ENCODE measurements at regions not wholly inside any gene's neighbourhood (a gene's known extent, or its start where the extent isn't known, plus 50 kb on each side); places are given as distances from the start of the nearest gene placed in this dataset.

GRCh38 chr12:17215759-17216570 lies 610.0 kb upstream of the LMO3 start:
- peak in 2 of 6 donors; percentile 3 to 88 for DNase-seq (ENCODE audit: low read depth in 4 of 6, low spot score in 6 of 6)
- H3K4me1 ChIP-seq (ENCODE audit: control insufficient read depth, insufficient read depth, low read length), result no peaks in the 10 kb centered on the region
- H3K36me3 ChIP-seq (ENCODE audit: control insufficient read depth, insufficient read depth, low read length), result no peaks in the 10 kb centered on the region
- no peaks in the 10 kb centered on the region for H3K27me3 ChIP-seq (ENCODE audit: control insufficient read depth, insufficient read depth, low read length)
- H3K9me3 ChIP-seq (ENCODE audit: control insufficient read depth, insufficient read depth, low read length), result no peaks in the 10 kb centered on the region
- no peak overlapping the region for H3K4me3 ChIP-seq (ENCODE audit: low read depth, low read length)
- no peak overlapping the region for H3K27ac ChIP-seq (ENCODE audit: low read depth, low read length)
- 51% methylated on average over 3 of the region's 4 CpGs for WGBS (ENCODE audit: insufficient coverage)

GRCh38 chr12:17214929-17215328 lies 609.0 kb upstream of the LMO3 start:
- no CpG with 5 or more reads among the region's 2 CpGs for WGBS (ENCODE audit: insufficient coverage)
- no peak overlapping the region for H3K4me3 ChIP-seq (ENCODE audit: low read depth, low read length)
- H3K4me1 ChIP-seq (ENCODE audit: control insufficient read depth, insufficient read depth, low read length), result no peaks in the 10 kb centered on the region
- H3K27ac ChIP-seq (ENCODE audit: low read depth, low read length), result no peak overlapping the region
- no peaks in the 10 kb centered on the region for H3K27me3 ChIP-seq (ENCODE audit: control insufficient read depth, insufficient read depth, low read length)
- H3K36me3 ChIP-seq (ENCODE audit: control insufficient read depth, insufficient read depth, low read length), result no peaks in the 10 kb centered on the region
- DNase-seq (ENCODE audit: low read depth in 4 of 6, low spot score in 6 of 6), result peak in 2 of 6 donors; percentile 10 to 52
- no peaks in the 10 kb centered on the region for H3K9me3 ChIP-seq (ENCODE audit: control insufficient read depth, insufficient read depth, low read length)

- Histone ChIP-seq H3K36me3 (ENCODE audit: control insufficient read depth, insufficient read depth, low read length) (no peaks in the 10 kb centered on the region), H3K27ac (ENCODE audit: low read depth, low read length) (no peak overlapping the region), H3K4me1 (ENCODE audit: control insufficient read depth, insufficient read depth, low read length) (no peaks in the 10 kb centered on the region), H3K9me3 (ENCODE audit: control insufficient read depth, insufficient read depth, low read length) (no peaks in the 10 kb centered on the region), H3K4me3 (ENCODE audit: low read depth, low read length) (no peak overlapping the region), H3K27me3 (ENCODE audit: control insufficient read depth, insufficient read depth, low read length) (no peaks in the 10 kb centered on the region)
- DNase-seq (ENCODE audit: low read depth in 4 of 6, low spot score in 6 of 6), result no peak
Observed at GRCh38 chr12:17206553-17206952, 600.6 kb upstream of the LMO3 start.

GRCh38 chr12:17204289-17205054 lies 598.5 kb upstream of the LMO3 start:
- DNase-seq (ENCODE audit: low read depth in 4 of 6, low spot score in 6 of 6), result no peak
- WGBS (ENCODE audit: insufficient coverage), result 89% methylated on average over 3 of the region's 3 CpGs
- Histone ChIP-seq H3K36me3 (ENCODE audit: control insufficient read depth, insufficient read depth, low read length) (no peaks in the 10 kb centered on the region), H3K27ac (ENCODE audit: low read depth, low read length) (no peak overlapping the region), H3K27me3 (ENCODE audit: control insufficient read depth, insufficient read depth, low read length) (no peaks in the 10 kb centered on the region), H3K4me1 (ENCODE audit: control insufficient read depth, insufficient read depth, low read length) (no peaks in the 10 kb centered on the region), H3K4me3 (ENCODE audit: low read depth, low read length) (no peak overlapping the region), H3K9me3 (ENCODE audit: control insufficient read depth, insufficient read depth, low read length) (no peaks in the 10 kb centered on the region)

- Histone ChIP-seq H3K27ac (ENCODE audit: low read depth, low read length) (no peak overlapping the region), H3K36me3 (ENCODE audit: control insufficient read depth, insufficient read depth, low read length) (no peaks in the 10 kb centered on the region), H3K4me3 (ENCODE audit: low read depth, low read length) (no peak overlapping the region), H3K27me3 (ENCODE audit: control insufficient read depth, insufficient read depth, low read length) (no peaks in the 10 kb centered on the region), H3K4me1 (ENCODE audit: control insufficient read depth, insufficient read depth, low read length) (no peaks in the 10 kb centered on the region), H3K9me3 (ENCODE audit: control insufficient read depth, insufficient read depth, low read length) (no peaks in the 10 kb centered on the region)
- no peak for DNase-seq (ENCODE audit: low read depth in 4 of 6, low spot score in 6 of 6)
- WGBS (ENCODE audit: insufficient coverage), result 83% methylated on average over 5 of the region's 5 CpGs
Observed at GRCh38 chr12:17203497-17203896, 597.5 kb upstream of the LMO3 start.

GRCh38 chr12:17197971-17198370 lies 592.0 kb upstream of the LMO3 start:
- DNase-seq (ENCODE audit: low read depth in 4 of 6, low spot score in 6 of 6), result no peak
- Histone ChIP-seq H3K36me3 (ENCODE audit: control insufficient read depth, insufficient read depth, low read length) (no peaks in the 10 kb centered on the region), H3K4me1 (ENCODE audit: control insufficient read depth, insufficient read depth, low read length) (no peaks in the 10 kb centered on the region), H3K27ac (ENCODE audit: low read depth, low read length) (no peak overlapping the region), H3K4me3 (ENCODE audit: low read depth, low read length) (no peak overlapping the region), H3K27me3 (ENCODE audit: control insufficient read depth, insufficient read depth, low read length) (no peaks in the 10 kb centered on the region), H3K9me3 (ENCODE audit: control insufficient read depth, insufficient read depth, low read length) (no peaks in the 10 kb centered on the region)
- no CpG with 5 or more reads among the region's 3 CpGs for WGBS (ENCODE audit: insufficient coverage)

- WGBS (ENCODE audit: insufficient coverage), result no CpG with 5 or more reads among the region's 1 CpG
Observed at GRCh38 chr12:17192721-17193120, 586.8 kb upstream of the LMO3 start.

GRCh38 chr12:17169726-17170471 lies 563.9 kb upstream of the LMO3 start:
- H3K4me3 ChIP-seq (ENCODE audit: low read depth, low read length), result no peak overlapping the region
- no CpG with 5 or more reads among the region's 5 CpGs for WGBS (ENCODE audit: insufficient coverage)
- no peaks in the 10 kb centered on the region for H3K4me1 ChIP-seq (ENCODE audit: control insufficient read depth, insufficient read depth, low read length)
- DNase-seq (ENCODE audit: low read depth in 4 of 6, low spot score in 6 of 6), result no peak
- H3K27me3 ChIP-seq (ENCODE audit: control insufficient read depth, insufficient read depth, low read length), result no peaks in the 10 kb centered on the region
- no peaks in the 10 kb centered on the region for H3K36me3 ChIP-seq (ENCODE audit: control insufficient read depth, insufficient read depth, low read length)
- no peak overlapping the region for H3K27ac ChIP-seq (ENCODE audit: low read depth, low read length)
- H3K9me3 ChIP-seq (ENCODE audit: control insufficient read depth, insufficient read depth, low read length), result no peaks in the 10 kb centered on the region

More at GRCh38 chr12:17192721-17193120, 586.8 kb upstream of the LMO3 start:
- H3K27ac ChIP-seq (ENCODE audit: low read depth, low read length), result no peak overlapping the region
- H3K4me1 ChIP-seq (ENCODE audit: control insufficient read depth, insufficient read depth, low read length), result no peaks in the 10 kb centered on the region
- no peak overlapping the region for H3K4me3 ChIP-seq (ENCODE audit: low read depth, low read length)
- no peaks in the 10 kb centered on the region for H3K27me3 ChIP-seq (ENCODE audit: control insufficient read depth, insufficient read depth, low read length)
- no peaks in the 10 kb centered on the region for H3K36me3 ChIP-seq (ENCODE audit: control insufficient read depth, insufficient read depth, low read length)
- H3K9me3 ChIP-seq (ENCODE audit: control insufficient read depth, insufficient read depth, low read length), result no peaks in the 10 kb centered on the region
- DNase-seq (ENCODE audit: low read depth in 4 of 6, low spot score in 6 of 6), result peak in 1 of 6 donors; percentile 4

- Histone ChIP-seq H3K4me1 (ENCODE audit: control insufficient read depth, insufficient read depth, low read length) (no peaks in the 10 kb centered on the region), H3K27ac (ENCODE audit: low read depth, low read length) (no peak overlapping the region), H3K27me3 (ENCODE audit: control insufficient read depth, insufficient read depth, low read length) (no peaks in the 10 kb centered on the region), H3K4me3 (ENCODE audit: low read depth, low read length) (no peak overlapping the region), H3K36me3 (ENCODE audit: control insufficient read depth, insufficient read depth, low read length) (no peaks in the 10 kb centered on the region), H3K9me3 (ENCODE audit: control insufficient read depth, insufficient read depth, low read length) (no peaks in the 10 kb centered on the region)
- DNase-seq (ENCODE audit: low read depth in 4 of 6, low spot score in 6 of 6), result peak in 2 of 6 donors; percentile 11 to 72
- WGBS (ENCODE audit: insufficient coverage), result 71% methylated on average over 8 of the region's 12 CpGs
Observed at GRCh38 chr12:17159506-17160300, 553.7 kb upstream of the LMO3 start.

Data from spinal cord (tissue), 9 donors.